Osteocyte (in vitro differentiated cells): ENCODE measurements at regions not wholly inside any gene's neighbourhood (a gene's known extent, or its start where the extent isn't known, plus 50 kb on each side); places are given as distances from the start of the nearest gene placed in this dataset.

ENCODE experiments used
- DNase-seq: peaks from one replicate; pipeline ENCODE4 v3.0.0; 2021; ENCODE audit warnings: mixed read lengths; ENCODE audit not compliant: unreplicated experiment; ENCODE audit errors: extremely low spot score
- H3K27ac Mint-ChIP-seq: one replicate; pipeline ENCODE4 v1.8.0; 2021; ENCODE audit warnings: mild to moderate bottlenecking, mixed read lengths; ENCODE audit not compliant: unreplicated experiment
- H3K27me3 Mint-ChIP-seq: one replicate; pipeline ENCODE4 v1.8.0; 2021; ENCODE audit warnings: mixed read lengths; ENCODE audit not compliant: unreplicated experiment
- H3K36me3 Mint-ChIP-seq: one replicate; pipeline ENCODE4 v1.8.0; 2021; ENCODE audit warnings: mixed read lengths; ENCODE audit not compliant: unreplicated experiment
- H3K4me1 Mint-ChIP-seq: one replicate; pipeline ENCODE4 v1.8.0; 2021; ENCODE audit warnings: mixed read lengths; ENCODE audit not compliant: unreplicated experiment
- H3K4me3 Mint-ChIP-seq: one replicate; pipeline ENCODE4 v1.8.0; 2021; ENCODE audit warnings: mild to moderate bottlenecking, moderate library complexity, mixed read lengths; ENCODE audit not compliant: unreplicated experiment
- H3K9me3 Mint-ChIP-seq: one replicate; pipeline ENCODE4 v1.8.0; 2021; ENCODE audit warnings: mixed read lengths; ENCODE audit not compliant: unreplicated experiment
- TF ChIP-seq, protein P1 (sequence below): fragments of 200-600 bp; sonication (generic); IDR thresholded peaks from 2 replicates; pipeline ENCODE4 v1.5.0; 2021; ENCODE audit warnings: antibody characterized with exemption, mild to moderate bottlenecking, moderate library complexity

DNA sequence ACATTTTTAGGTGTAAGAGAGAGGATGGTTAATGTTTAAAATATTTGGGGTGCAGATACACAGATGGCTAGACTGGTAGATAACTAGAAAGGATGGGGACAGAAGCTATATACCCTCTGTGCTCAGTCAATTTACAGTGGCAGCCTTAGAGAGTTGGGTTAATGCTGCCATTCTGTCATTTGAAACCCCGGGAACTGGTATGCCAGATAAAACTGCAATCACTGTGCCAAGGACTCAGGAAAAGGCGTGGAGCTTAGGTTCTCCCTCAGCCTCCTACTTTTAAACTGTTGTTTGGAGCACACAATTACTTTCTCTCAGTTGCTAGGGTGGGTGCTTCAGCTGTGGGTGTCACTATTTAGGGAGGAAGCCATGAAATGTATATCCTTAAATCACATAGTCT, 90.0 kb upstream of the HNRNPU start:
- no peaks in the 10 kb centered on the region for H3K4me1 Mint-ChIP-seq
- H3K4me3 Mint-ChIP-seq = no peak overlapping the region

DNA sequence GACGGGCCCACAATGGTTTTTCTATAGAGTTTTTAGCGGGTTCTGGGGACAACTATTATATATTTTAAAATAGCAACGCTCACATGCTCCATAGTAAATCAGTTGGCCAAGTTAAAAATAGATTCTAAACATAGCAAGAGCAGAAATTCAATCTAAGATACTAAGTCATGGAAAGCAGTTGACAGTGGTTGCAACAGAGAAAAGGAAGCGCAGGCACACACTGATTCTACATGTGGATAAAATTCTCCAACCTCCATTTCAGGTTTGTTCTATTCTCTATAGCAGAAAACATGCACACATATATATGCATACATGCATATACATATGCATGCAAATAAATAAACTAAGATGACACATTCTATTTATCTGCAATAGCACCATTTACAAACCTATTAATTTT, 89.6 kb upstream of the HNRNPU start:
- H3K27me3 Mint-ChIP-seq = no peaks in the 10 kb centered on the region
- H3K4me1 Mint-ChIP-seq = no peaks in the 10 kb centered on the region
- H3K9me3 Mint-ChIP-seq = no peaks in the 10 kb centered on the region
- no peak overlapping the region for H3K4me3 Mint-ChIP-seq
- H3K36me3 Mint-ChIP-seq = no peaks in the 10 kb centered on the region
- TF ChIP-seq, protein P1, sequence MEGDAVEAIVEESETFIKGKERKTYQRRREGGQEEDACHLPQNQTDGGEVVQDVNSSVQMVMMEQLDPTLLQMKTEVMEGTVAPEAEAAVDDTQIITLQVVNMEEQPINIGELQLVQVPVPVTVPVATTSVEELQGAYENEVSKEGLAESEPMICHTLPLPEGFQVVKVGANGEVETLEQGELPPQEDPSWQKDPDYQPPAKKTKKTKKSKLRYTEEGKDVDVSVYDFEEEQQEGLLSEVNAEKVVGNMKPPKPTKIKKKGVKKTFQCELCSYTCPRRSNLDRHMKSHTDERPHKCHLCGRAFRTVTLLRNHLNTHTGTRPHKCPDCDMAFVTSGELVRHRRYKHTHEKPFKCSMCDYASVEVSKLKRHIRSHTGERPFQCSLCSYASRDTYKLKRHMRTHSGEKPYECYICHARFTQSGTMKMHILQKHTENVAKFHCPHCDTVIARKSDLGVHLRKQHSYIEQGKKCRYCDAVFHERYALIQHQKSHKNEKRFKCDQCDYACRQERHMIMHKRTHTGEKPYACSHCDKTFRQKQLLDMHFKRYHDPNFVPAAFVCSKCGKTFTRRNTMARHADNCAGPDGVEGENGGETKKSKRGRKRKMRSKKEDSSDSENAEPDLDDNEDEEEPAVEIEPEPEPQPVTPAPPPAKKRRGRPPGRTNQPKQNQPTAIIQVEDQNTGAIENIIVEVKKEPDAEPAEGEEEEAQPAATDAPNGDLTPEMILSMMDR = no peak
- DNase-seq = no peak
- no peak overlapping the region for H3K27ac Mint-ChIP-seq

More for the DNA sequence above, 90.0 kb upstream of the HNRNPU start:
- no peaks in the 10 kb centered on the region for H3K9me3 Mint-ChIP-seq
- H3K27me3 Mint-ChIP-seq = no peaks in the 10 kb centered on the region
- H3K27ac Mint-ChIP-seq = no peak overlapping the region
- no peak for DNase-seq
- H3K36me3 Mint-ChIP-seq = no peaks in the 10 kb centered on the region
- TF ChIP-seq, protein P1 = no peak

DNA sequence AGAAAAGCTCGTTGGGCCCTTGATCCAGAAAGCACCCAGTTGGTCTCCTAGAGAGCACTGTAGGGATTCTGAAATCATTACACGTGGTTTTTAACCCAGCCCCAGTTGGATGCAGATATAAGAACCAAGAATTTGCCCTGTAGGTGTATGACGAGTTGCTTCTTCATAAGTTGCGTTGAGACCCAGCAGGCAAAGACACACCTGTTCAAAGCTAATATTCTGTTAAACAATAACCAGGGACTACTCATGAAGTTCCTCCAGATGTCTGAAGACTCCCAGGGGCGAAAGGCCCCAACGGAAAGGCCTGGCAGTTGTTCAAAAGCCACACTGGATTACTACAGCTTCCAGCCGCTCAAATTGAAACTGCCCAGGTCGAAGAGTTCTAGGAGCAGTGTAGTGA, 88.6 kb upstream of the HNRNPU start:
- no peaks in the 10 kb centered on the region for H3K9me3 Mint-ChIP-seq
- H3K27me3 Mint-ChIP-seq = no peaks in the 10 kb centered on the region
- TF ChIP-seq, protein P1 = no peak
- DNase-seq = no peak
- no peaks in the 10 kb centered on the region for H3K36me3 Mint-ChIP-seq
- no peak overlapping the region for H3K4me3 Mint-ChIP-seq
- H3K27ac Mint-ChIP-seq = no peak overlapping the region
- H3K4me1 Mint-ChIP-seq = no peaks in the 10 kb centered on the region

DNA sequence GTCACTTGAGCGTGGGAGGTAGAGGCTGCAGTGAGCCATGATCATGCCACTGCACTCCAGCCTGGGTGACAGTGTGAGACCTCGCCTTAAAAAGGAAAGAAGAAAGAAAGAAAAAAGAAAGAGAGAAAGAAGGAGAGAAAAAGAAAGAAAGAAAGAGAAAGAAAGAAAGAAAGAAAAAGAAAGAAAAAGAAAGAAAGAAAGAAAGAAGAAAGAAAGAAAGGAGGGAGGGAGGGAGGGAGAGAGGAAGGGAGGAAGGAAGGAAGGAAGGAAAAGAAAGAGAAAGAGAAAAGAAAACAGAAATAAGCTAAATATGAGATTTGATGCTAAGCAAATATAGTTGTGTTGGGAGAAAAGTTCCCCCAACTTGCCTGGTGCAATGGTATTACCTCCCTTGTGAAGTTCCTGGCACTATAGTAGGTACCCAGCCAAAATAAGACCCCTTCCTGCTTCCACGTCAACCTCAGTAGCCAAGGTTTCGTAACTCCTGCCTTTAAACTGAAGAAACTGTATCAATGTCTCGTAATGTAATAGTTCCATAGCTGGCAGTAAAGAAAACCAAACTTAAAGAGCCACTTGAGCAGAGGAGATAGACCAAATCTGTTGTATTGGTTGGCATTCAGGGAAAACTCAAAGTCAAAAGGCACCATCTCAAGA, 88.1 kb upstream of the HNRNPU start:
- Mint-ChIP-seq H3K27ac (no peak overlapping the region), H3K36me3 (no peaks in the 10 kb centered on the region), H3K4me1 (no peaks in the 10 kb centered on the region), H3K9me3 (no peaks in the 10 kb centered on the region), H3K27me3 (no peaks in the 10 kb centered on the region), H3K4me3 (no peak overlapping the region)
- TF ChIP-seq, protein P1 = no peak
- no peak for DNase-seq

DNA sequence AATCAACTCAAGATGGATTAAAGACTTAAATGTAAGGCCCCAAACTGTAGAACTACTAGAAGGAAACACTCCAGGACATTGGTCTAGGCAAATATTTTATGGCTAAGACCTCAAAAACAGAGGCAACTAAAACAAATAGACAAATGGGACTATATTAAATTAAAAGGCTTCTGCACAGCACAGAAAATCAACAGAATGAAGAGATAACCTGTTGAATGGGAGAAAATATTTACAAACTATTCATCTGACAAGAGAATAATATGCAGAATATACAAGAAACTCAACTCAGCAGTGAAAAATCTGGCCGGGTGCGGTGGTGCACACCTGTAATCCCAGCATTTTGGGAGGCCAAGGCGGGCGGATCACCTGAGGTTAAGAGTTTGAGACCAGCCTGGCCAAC, 84.1 kb upstream of the HNRNPU start:
- no peaks in the 10 kb centered on the region for H3K9me3 Mint-ChIP-seq
- no peak overlapping the region for H3K27ac Mint-ChIP-seq
- H3K4me1 Mint-ChIP-seq = no peaks in the 10 kb centered on the region
- H3K4me3 Mint-ChIP-seq = no peak overlapping the region
- DNase-seq = no peak
- TF ChIP-seq, protein P1 = no peak
- no peaks in the 10 kb centered on the region for H3K36me3 Mint-ChIP-seq
- peaks cover 2% of the 10 kb centered on the region for H3K27me3 Mint-ChIP-seq
